GM21515 (cell line): ENCODE measurements at regions not wholly inside any gene's neighbourhood (a gene's known extent, or its start where the extent isn't known, plus 50 kb on each side); places are given as distances from the start of the nearest gene placed in this dataset.
"Not testable (repeated sequence)": the region's sequence is repeated elsewhere in the genome, so short reads cannot be mapped to it uniquely, and the experiment has no call there.

Source experiments
- ATAC-seq: cut with Tn5 transposase; IDR thresholded peaks from one replicate; pipeline ENCODE4 v1.9.1; 2021; ENCODE audit not compliant: unreplicated experiment

GRCh38 chrX:122154019-122154418 is 1030.1 kb upstream of the GRIA3 start:
- ATAC-seq = no peak

- no peak for ATAC-seq
Observed at GRCh38 chrX:122168241-122168640, 1015.8 kb upstream of the GRIA3 start.

- no peak for ATAC-seq
Observed at GRCh38 chrX:122184791-122185190, 999.3 kb upstream of the GRIA3 start.

- no peak for ATAC-seq
Observed at GRCh38 chrX:122187069-122187713, 996.9 kb upstream of the GRIA3 start.

- ATAC-seq = no peak
Observed at GRCh38 chrX:122188751-122189150, 995.3 kb upstream of the GRIA3 start.

GRCh38 chrX:122196343-122196742 is 987.7 kb upstream of the GRIA3 start:
- no peak for ATAC-seq

- ATAC-seq = no peak
Observed at GRCh38 chrX:122203399-122203798, 980.7 kb upstream of the GRIA3 start.

- ATAC-seq = no peak
Observed at GRCh38 chrX:122218666-122219065, 965.4 kb upstream of the GRIA3 start.

GRCh38 chrX:122219226-122219625 is 964.9 kb upstream of the GRIA3 start:
- no peak for ATAC-seq

GRCh38 chrX:122219735-122220134 is 964.3 kb upstream of the GRIA3 start:
- ATAC-seq = no peak

GRCh38 chrX:122220644-122221373 is 963.3 kb upstream of the GRIA3 start:
- ATAC-seq = no peak

- ATAC-seq = not testable (repeated sequence)
Observed at GRCh38 chrX:122221810-122222209, 962.3 kb upstream of the GRIA3 start.

GRCh38 chrX:122224137-122224536 is 959.9 kb upstream of the GRIA3 start:
- not testable (repeated sequence) for ATAC-seq

- no peak for ATAC-seq
Observed at GRCh38 chrX:122238801-122239200, 945.3 kb upstream of the GRIA3 start.

GRCh38 chrX:122241959-122242358 is 942.1 kb upstream of the GRIA3 start:
- no peak for ATAC-seq

- no peak for ATAC-seq
Observed at GRCh38 chrX:122244080-122244479, 940.0 kb upstream of the GRIA3 start.

GRCh38 chrX:122245175-122245574 is 938.9 kb upstream of the GRIA3 start:
- no peak for ATAC-seq

GRCh38 chrX:122245943-122246342 is 938.1 kb upstream of the GRIA3 start:
- ATAC-seq = no peak

- no peak for ATAC-seq
Observed at GRCh38 chrX:122246937-122247336, 937.1 kb upstream of the GRIA3 start.

GRCh38 chrX:122248681-122249080 is 935.4 kb upstream of the GRIA3 start:
- no peak for ATAC-seq

- no peak for ATAC-seq
Observed at GRCh38 chrX:122252454-122252853, 931.6 kb upstream of the GRIA3 start.

GRCh38 chrX:122268353-122268752 is 915.7 kb upstream of the GRIA3 start:
- no peak for ATAC-seq
